GM21423 (cell line): ENCODE measurements at regions not wholly inside any gene's neighbourhood (a gene's known extent, or its start where the extent isn't known, plus 50 kb on each side); places are given as distances from the start of the nearest gene placed in this dataset.

Experiments used
- ATAC-seq: cut with Tn5 transposase; IDR thresholded peaks from one replicate; pipeline ENCODE4 v1.9.1; 2021; ENCODE audit warnings: mild to moderate bottlenecking, moderate library complexity; ENCODE audit not compliant: unreplicated experiment

DNA sequence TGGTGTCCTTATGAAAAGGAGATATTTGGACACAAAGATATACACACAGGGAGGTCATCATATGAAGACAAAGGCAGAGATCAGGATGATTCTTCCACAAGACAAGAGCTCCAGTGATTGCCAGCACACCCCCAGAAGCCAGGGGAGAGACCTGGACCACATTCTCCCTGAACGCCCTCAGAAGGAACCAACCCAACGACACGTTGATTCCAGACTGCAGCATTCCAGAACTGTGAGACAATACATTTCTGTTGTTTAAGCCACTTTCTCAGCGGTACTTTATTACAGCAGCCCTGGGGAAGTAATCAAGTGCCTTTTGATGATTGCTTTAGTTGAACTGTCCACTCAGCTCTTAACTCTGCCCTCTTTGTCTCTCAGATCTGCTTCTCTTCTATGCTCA lies 285.5 kb upstream of the SMARCA2 start:
- no peak for ATAC-seq

DNA sequence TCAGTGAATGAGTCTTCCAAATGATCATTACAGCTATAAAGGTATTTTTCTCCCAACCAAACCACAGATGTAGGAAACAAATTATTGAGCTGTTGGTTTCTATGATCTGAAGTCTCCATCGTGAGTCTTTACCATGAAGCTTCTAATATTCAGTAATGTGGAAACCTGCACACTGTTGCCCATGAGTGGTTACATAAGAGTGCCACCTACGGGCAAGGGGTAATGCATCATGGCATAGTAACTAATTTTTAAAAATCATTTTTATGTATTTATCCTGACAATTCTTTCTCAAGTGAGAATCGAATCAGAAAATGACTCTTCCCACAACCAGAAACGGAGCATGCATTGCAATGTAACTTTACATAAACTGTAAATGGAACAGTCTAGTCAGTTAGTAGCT lies 282.5 kb upstream of the SMARCA2 start:
- ATAC-seq: no peak

DNA sequence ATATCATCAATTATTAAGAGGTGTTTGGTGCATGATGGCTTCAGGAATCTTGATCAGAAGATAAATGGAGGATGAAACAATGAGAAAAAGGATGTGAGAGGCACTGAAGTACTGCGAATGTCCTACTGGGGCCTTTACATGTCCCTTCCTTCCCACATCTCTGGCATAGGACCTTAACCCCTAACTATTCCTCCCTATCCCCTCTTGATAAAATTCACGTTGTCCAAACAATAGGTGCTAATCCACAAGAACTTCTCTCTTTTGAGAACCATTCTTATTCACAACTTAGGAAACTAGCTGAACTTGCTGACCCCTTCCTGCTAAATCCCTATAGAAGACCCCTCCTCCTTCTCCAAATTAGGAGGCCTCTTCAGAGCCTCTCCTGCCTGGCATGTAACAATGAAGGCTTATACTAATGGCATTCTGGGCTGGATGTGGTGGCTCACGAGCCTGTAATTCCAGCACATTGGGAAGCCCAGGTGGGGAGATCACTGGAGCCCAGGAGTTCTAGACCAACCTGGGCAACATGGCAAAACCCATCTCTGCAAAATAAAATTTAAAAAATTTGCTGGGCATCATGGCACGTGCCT lies 276.5 kb upstream of the SMARCA2 start:
- no peak for ATAC-seq

GRCh38 chr9:1743121-1743960 lies 271.8 kb upstream of the SMARCA2 start:
- no peak for ATAC-seq

GRCh38 chr9:1745980-1746379 lies 269.2 kb upstream of the SMARCA2 start:
- no peak for ATAC-seq

DNA sequence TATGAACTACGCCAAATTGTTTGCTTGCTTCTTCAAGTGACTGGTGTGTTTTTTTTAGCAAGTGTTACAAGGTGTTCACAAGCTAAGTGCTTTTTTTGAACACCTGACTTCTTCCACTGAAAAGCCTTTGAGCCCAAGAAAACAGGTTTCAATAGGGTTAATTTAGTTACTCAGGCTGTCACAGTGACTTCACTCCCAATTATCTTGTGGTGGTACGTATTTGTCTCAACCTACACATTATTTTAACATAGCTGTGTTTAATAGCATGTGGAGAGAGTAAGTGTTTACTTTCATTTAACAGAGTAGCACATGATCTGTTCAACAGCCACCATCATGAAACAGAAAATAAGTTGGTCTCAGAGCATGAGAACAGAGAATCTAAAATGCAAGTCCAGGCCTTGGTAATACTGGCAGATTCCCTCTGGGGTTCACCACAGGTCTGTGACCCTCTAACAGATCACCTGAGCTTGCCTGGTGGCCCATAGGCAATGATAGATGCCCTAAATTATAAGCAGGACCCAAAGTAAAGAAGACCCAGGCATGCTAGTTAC lies 267.7 kb upstream of the SMARCA2 start:
- no peak for ATAC-seq

DNA sequence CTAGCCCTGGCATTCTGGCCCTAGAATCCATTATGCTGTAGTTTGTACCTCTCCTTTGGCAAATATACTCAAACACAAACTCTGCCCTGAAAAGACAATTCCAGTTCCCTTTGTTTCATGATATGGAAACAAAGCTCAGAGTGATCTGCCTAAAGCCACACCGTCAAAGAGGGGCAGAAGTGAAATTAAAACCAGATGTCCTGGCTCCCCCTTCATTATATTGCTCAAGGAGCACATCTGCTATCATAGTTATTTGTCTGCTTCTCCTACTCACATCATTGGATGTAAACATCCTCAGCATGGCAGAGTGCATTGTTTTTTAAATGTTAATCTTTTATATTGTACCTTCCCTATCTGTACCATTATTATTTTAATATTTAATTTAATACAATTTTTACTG lies 266.7 kb upstream of the SMARCA2 start:
- ATAC-seq: no peak

DNA sequence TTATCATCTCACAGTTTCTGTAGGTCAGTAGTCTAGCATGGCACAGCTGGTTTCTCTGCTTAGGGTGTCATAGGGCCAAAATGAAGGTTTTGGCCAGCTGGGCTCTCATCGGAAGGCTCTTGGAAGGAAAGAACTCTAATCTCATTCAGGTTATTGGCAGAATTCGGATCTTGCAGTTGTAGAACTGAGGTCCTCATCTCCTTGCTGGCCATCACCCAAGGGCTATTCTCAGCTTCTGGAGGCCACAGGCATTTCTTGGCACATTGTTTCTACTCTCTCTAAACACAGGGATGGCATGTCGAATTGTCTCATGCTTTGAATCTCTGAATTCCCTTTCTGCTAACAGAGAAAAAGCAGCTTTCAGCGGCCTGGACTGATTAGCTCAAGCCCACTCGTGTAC lies 258.0 kb upstream of the SMARCA2 start:
- no peak for ATAC-seq

GRCh38 chr9:1759009-1759408 lies 256.1 kb upstream of the SMARCA2 start:
- no peak for ATAC-seq

- ATAC-seq: no peak
Measured at GRCh38 chr9:1759771-1760300, 255.3 kb upstream of the SMARCA2 start.

DNA sequence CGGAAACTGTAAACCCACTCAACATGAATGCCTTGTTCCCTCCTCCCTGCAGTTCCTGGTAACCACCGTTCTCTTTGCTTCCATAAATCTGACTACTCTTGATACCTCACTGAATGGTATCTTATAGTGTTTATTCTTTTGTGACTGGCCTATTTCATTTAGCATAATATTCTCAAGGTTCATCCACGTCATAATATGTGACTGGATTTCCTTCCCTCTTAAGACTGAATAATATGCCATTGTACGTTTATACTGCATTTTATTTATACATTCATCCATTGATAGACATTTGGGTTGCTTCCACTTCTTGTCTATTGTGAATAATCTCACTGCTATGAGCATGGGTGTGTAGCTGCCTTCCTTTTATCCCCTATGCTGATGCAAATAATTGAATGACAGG lies 253.3 kb upstream of the SMARCA2 start:
- no peak for ATAC-seq

DNA sequence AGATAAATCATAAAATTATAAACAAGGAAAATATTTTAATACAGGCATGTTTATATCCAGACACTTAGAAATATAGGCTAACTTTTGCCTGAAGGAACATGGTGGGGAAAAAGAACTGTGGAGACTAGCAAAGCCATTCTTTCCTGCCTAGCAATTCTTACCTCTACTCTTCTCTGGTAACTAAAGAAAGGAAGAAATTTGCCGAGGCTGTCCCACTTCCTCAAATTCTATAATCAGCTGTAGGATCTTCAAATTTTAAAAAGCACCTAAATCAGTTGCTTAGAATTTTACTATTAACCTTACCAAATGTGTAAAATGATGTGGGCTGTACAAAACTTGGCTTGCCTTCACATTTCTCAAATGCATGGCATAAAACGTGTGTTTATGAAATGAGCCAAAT lies 249.1 kb upstream of the SMARCA2 start:
- ATAC-seq: no peak

- no peak for ATAC-seq
Measured at GRCh38 chr9:1768561-1768960, 246.6 kb upstream of the SMARCA2 start.

DNA sequence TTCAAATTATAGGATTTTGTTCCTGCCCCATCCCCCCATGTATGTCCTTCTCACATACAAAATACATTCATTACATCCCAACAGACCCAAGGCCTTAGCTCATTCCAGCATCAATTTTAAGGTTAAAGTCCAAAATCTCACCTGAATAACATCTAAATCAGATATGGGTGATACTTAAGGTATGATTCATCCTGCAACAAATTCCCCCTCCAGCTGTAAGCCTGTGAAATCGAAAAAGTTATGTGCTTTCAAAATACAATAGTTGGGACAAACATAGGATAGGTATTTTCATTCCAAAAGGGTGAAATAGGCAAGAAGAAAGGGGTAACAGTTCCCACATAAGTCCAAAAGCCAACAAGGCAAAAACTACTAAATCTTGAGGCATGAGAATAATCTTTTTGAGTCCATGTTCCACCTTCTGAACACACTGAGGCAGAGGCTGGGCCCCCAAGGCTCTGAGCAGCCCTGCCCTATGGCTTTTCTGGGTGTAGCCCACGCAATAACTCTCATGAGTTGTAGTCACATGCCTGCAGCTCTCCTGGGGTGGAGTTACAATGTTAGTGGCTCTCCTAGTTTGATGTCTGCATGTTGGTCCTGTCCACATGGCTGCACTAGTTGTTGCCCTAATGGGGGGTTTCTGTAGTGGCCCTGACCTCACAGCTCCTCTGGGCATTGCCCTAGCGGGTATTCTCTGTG lies 243.9 kb upstream of the SMARCA2 start:
- ATAC-seq: no peak

- ATAC-seq: no peak
Measured at GRCh38 chr9:1775230-1775629, 239.9 kb upstream of the SMARCA2 start.

DNA sequence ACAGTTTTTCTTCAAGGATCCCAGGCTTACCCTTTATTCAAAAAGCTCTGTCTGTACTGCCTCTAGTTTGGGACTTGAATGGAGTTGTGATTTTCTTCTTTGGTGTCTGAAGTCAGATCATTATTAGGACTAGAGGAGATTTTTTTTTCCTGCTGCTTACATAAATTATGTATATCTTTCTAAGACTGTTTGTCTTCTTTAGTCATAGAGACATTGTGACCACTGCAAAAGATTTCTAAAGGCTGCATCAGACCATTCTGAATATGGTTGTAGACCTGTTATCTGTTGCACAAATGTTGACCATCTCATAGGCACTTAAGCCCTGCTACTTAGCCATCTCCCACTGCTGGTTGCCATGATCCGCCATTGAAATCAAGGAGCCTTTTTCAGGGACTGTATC lies 238.5 kb upstream of the SMARCA2 start:
- ATAC-seq: no peak

DNA sequence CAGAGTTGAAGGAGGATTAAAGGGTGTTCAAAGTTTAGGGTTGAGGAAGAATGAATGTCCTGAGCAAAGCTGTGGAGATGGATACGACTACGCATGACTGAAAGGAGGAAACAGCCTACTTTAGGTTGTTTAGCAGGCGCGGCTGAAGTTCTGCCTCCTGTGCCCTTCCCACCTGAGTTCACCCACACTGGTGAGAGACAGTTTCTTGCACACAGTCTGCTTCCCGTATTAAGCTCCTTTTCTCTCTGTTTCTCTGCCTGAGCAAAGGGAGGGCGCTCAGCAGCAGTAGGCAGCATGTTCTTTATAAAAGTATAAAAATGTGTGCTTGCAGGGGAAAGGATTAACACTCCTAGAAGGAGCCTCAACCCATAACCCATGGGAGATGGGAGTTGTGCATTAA lies 224.0 kb upstream of the SMARCA2 start:
- no peak for ATAC-seq

GRCh38 chr9:1794547-1795270 lies 220.4 kb upstream of the SMARCA2 start:
- no peak for ATAC-seq

DNA sequence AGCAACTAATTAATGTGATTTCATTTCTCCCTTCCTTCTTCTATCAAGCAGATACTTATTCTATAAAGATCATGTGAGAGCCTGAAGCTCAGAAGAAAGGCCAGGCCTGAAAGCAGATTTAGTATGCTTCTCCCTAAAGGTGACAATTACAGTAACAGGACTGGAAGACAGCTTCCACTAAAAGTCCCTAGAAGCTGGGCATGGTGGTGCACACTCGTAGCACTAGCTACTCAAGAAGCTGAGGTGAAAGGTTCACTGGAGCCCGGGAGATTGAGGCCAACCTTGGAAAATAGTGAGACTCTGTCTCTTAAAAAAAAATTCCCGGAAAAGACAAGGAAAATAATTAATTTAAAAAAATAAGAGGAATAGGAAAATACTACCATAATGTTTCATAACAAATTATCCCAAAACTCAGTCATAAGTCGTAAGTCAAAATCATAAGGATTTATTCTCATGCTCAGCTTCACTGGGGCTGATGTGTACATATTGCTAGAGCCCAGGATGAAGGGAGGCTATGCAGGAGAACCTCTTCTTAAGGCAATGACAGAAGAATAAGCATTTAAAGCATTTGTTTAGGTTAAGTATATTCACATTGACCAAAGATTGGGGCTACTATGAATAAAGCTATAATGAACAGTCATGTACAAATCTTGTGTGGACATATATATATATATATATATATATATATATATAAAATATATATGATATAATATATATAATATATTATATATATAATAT lies 210.8 kb upstream of the SMARCA2 start:
- no peak for ATAC-seq

- ATAC-seq: no peak
Measured at GRCh38 chr9:1829719-1830118, 185.4 kb upstream of the SMARCA2 start.
